HuH-7 (cell line): ENCODE measurements at regions not wholly inside any gene's neighbourhood (a gene's known extent, or its start where the extent isn't known, plus 50 kb on each side); places are given as distances from the start of the nearest gene placed in this dataset.
"Not testable (repeated sequence)": the region's sequence is repeated elsewhere in the genome, so short reads cannot be mapped to it uniquely, and the experiment has no call there.

Experiments used
- DNase-seq: peaks from one replicate; pipeline ENCODE4 v3.0.0; 2011; ENCODE audit warnings: low spot score

DNA sequence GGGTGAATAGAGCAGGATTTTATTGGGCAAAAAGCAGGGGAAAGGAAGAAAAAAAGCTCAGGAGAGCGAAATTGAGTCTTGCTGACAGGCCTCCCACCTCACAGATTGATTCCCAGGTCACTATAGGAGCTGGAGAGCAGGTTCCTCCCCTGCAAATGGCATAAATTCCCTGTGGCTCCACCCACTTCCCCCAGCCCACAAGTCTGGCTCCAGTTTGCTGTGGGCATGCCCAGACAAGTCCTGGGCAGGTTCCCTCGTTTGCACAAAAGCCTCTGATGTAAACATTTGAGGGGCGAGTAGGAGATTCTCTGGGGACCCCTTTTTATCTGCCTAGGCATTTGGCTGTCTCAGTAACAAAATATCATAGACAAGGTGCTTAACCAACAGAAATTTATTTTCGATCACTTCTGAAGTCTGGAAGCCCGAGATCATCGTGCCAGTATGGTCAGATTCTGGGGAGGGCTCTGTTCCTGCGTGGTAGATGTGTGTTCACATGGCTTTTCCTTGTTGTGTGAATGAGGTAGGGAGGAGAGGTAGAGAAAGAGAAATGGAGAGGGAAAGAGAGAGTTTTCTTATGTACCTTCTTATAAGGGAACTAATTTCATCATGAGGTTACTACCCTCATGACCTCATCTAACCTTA, 614.5 kb downstream of the MAT2B start:
- no peak for DNase-seq

DNA sequence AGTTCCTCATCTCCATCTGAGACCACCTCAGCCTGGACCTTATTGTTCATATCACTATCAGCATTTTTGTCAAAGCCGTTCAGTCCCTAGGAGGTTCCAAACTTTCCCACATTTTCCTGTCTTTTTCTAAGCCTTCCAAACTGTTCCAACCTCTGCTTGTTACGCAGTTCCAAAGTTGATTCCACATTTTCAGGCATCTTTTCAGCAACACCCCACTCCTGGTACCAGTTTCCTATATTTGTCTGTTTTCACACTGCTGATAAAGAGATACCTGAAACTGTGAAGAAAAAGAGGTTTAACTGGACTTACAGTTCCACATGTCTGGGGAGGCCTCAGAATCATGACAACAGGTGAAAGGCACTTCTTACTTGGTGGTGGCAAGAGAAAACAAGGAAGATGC, 622.1 kb downstream of the MAT2B start:
- no peak for DNase-seq

DNA sequence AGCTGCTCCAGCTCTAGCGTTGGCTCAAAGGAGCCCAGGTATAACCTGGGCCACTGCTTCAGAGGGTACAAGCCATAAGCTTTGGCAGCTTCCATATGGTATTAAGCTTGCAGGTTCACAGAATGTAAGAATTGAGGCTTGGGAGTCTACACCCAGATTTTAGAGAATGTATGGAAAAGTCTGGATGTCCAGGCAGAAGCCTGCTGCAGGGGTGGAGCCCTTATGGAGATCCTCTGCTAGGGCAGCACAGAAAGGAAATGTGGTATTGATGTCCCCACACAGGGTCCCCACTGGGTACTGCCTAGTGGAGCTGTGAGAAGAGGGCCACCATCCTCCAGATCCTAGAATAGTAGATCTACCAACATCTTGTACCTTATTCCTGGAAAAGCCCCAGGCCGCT, 626.9 kb downstream of the MAT2B start:
- DNase-seq, result no peak

DNA sequence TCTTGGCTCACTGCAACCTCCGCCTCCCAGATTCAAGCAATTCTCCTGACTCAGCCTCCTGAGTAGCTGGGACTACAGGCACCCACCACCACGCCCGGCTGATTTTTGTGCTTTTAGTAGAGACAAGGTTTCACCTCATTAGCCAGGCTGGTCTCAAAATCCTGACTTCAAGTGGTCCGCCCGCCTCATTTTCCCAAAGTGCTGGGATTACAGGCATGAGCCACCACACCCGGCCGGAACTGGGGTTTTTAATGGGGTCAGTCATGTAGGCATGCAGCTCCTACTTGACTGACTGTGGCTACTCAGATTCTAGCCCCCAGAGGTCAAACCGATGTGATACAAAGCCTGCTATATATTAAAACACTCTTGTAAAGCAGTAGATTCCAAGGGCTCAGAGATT, 631.7 kb downstream of the MAT2B start:
- no peak for DNase-seq

DNA sequence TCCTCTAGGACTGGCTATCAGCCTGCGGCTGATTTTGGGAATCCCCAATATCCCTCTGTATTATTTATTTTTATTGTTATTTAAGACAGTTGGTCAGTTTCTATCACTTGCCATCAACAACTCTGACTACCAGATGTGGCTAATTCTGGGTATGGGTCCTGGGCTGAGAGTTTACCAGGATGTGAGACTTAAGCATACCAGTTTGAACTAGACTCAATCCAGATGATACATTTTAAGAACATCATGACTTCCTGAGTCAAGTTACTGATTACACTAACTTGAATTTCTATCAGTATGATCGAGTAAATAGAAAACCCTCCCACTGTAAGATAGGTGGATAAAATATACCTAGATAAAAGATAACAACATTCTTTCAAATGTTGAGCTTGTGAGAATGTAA, 634.0 kb downstream of the MAT2B start:
- no peak for DNase-seq

DNA sequence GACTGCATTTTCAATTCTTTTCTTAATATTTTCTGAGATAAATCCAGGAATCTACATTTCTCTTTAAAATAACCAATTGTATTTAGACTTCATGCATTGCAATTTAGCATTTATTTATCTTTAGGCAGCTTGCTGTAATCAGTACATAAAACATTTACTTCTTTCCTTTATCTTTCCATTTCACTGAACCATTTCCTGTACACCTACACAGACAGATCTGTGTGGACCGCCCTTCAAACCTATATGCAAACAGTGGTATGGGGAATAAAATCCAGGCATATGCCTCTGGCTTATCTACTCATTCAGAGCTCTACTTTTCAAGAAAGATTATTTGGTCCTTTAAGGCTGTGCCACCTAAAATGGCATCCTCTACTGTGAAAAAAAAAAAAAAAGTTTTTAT, 640.0 kb downstream of the MAT2B start:
- DNase-seq, result no peak

DNA sequence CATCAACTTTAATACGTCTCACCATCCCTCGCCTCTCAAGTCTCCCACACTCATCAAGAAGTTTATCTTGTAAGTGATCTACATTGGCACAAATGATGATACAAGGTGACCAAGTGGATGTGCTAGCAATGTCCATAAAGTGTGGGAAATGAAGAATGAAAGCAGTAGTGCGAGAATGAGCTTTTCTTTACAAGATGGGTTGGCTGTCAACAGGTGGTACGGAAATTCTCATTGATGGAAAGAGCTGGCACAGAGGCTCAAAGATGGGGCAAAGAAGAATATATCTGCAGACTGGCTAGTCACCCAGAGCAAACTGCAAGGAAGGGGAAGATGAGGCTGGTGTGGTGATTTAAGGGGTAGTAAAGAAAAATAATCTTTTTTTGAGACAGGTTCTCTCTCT, 640.8 kb downstream of the MAT2B start:
- no peak for DNase-seq

DNA sequence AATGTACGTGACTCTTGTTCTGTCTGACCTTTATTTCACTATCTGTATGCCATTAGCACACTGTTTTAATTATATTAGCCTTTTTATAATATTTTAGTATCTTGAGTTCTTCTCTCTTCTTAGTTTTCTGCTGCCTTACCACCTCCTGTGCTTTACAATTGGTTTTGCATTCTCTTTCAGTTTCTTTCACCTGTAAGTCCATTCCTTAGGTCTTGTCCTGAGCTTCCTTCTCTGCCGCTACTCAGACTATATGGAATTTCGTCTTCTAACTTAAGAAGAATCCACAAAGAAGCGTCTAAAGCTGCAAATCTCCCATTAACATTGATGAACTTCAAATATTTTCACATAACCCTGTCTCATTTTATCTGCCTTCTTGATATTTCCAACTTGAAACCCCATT, 642.9 kb downstream of the MAT2B start:
- no peak for DNase-seq

DNA sequence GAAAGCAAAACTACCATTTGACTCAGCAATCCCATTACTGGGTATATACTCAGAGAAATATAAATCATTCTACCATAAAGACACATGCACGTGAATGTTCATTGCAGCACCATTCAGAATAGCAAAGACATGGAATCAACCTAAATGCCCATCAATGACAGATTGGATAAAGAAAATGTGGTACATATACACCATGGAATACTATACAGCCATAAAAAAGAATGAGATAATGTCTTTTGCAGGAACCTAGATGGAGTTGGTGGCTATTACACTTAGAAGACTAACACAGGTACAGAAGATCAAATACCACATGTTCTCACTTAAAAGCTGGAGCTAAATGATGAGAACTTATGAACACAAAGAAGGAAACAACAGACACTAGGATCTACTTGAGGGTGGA, 647.1 kb downstream of the MAT2B start:
- DNase-seq, result not testable (repeated sequence)

DNA sequence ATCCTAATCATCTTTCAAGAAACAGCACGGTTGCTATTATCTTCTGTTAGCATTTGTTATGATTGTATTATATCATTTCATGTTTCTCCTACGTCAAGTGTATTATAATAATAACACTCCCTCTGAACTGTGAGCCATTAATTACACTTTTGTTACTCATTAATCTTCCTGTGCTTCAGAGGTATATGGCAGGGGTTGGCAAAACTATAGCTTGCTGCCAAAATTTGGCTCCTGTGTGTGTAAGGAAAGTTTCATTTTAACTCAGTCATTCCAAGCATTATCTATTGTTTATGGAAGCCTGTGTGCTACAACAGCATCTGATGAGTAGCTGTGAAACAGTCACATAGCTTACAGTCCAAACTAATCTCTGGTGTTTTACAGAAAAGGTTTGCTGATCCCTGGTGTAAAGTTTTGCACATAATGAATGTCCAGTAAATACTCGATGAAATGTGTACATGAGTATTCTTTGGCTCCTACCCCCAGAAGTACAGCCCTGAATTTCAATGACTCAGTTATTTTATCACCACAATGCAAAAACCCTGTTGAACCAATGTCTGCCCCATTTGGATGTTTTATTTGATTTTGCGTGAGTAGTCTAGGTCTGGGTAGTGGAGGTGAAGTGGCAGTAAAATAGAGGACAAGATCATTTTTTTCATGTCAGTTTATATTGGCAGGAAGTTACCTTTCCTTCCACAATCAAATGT, 648.2 kb downstream of the MAT2B start:
- DNase-seq, result no peak

DNA sequence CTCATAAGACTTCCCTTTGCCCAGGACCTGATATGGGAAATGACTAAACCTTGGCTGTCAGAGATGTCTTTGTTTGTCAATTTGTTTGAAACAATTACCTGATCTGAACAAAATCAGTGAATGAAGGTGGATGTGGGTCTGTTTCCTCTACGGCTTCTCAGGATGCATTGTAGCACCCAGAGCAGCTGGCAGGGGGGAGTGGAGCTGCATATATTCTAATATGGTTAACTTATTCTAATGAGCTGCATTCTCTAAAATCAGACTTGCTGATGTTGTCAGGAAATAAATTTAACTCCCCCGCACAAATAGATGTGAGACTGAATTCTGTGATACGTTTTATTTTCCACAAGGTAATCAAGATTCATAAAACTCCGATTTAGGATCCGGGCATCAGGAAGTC, 665.4 kb downstream of the MAT2B start:
- no peak for DNase-seq

DNA sequence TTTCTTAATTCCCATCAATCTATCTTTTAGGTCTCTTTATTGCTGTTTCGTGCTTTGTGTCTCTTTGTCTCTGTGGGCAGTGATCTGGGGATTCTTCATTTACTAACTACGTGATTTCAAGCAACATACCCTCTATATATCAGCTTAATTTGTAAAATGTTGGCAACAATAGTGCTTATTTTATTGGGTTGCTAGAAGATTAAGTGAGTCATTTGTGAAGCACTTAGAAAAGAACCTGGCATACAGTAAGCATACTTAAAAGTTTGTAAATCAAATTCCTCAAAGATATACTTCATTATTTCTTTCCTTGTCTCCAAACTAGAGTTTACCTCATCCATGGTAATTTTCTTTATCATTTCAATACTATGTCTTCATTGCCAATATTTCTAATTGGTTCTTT, 669.7 kb downstream of the MAT2B start:
- no peak for DNase-seq

DNA sequence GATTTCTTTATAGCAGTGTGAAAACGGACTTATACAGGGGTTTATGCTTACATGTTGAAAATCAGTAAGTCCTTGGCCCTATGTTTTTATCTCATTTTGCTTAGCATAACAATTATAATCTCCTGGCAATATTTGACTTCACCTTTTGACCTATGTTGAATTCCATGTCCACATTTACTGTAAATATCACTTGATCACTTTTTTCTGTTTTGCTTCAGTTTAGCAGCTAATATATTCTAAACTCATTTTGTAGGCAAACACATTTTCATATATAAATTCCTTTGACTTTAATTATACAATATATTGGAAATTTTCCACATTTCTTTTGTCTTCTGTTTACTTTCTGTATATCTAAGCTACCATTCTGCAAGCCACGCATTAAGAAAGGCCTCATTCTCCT, 674.0 kb downstream of the MAT2B start:
- no peak for DNase-seq

DNA sequence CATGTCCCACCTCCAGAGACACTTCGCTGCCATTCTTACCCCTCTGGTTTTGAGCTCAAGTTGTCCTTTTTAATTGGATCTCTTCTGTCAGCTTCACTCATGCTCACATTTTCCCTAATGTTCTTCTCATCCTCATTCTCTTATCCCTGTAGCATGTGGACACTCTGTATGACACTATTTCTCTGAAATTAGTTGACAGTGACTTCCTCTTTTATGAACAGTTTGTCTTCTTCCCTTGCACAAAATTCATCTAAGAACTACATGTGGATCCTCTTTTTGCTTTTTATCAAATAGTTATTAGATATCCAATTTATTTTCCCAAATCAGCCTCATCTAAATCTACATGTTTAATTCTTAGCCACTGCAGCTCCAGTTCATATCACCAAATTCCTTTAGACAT, 676.2 kb downstream of the MAT2B start:
- DNase-seq, result no peak

DNA sequence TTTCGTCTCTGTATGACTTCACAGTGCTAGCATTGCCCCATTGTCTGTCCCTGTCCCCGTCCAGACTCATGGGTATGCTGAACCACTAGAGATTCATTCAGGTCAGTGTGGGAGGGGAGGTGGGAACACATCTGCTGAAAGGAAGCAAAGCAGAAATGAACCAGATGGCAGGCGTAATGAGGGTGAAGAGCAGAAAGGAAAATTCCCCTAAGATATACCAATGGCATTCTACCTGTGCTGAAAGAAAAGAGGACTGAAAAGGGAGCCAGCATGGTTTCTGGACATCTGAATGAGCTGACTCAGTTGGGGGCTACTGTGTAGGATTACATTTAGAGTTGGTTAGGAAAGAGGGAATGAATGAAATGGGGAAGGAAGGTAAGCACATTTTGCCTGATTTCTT, 678.7 kb downstream of the MAT2B start:
- DNase-seq, result no peak

DNA sequence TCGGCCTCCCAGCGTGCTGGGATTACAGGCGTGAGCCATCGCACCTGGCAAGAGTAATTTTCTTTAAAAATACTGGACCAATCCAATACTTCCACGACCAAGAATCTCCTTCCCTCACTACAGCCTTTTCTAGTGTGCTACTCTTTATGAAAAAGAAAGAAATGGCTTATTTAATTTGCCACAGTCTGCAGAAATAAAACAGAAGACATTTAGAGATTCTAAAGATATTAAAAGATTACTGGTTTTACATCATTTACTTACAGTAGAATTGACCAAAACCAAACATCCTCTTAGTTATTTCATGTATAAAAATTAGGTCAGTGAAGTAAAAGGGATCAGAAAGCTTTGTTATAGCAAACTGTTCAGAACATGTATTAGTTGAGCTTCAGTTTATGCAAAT, 679.6 kb downstream of the MAT2B start:
- DNase-seq, result no peak

DNA sequence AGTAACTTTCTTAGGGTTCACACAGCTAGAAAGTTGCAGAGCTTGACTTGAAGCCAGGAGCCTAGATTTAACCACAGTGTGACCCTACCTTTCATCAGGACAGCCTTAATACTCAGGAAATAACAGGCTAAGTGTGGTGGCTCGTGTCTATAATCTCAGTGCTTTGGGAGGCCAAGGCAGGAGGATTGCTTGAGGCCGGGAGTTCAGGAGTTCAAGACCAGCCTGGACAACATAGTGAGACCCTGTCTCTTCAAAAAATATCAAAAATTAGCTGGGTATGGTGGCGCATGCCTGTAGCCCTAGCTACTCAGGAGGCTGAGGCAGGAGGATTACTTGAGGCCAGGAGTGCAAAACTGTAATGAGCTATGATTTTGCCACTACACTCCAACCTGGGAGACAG, 681.1 kb downstream of the MAT2B start:
- DNase-seq, result no peak

DNA sequence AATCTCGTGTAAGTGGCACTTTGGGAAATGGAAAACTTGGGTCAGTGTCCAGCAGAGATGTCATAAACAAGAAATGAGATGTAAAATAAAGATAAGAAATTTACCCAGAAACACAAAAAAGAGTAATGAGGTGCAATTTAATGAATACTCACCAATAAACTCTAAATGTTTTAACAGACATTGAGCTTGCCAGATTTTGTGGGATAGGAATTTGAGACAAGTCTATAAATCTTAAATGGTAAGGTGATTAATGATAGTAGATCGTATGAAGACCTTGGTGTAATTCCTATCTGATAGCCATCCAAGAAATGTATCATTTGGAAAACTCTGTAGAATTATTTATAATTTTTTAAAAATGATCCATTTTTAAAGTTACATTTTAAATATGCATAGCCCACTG, 682.4 kb downstream of the MAT2B start:
- no peak for DNase-seq

DNA sequence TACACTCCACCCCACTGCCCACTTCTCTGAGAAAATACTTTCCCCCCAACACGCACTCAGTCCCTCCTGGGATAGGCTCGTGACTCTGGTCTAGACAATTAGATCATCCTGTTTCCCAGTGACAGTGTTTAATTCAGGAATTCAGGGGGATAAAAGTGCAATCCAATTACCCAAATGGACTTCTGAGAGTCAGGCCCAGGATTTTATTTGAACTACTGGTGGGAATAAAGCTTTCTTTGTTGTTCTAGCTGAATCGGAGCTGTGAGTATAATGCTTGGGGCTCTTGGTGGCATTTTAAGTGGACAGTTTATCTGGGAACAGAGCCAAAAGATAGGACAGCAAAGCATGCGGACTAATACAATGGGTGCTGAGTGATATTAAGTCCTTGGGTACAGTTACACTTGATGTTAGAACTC, 683.3 kb downstream of the MAT2B start:
- DNase-seq, result peak; percentile 5

DNA sequence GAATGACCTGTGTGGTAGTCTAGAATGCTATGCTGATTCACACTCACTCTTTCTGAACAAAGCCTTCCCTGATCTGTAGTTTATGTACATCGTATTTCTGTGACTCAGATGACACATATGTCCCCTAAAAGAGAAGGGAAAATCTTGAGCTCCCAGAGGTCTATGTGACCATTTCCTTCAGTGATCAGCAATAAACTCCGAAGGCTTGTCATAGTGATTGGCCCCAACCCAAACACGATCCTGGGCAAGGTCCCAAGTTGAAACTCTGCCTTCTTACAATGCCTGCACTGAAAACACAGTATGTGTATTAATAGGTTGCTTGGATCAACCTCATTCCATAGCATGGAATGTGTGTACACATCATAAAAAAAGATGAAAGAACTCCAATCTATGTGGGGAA, 685.8 kb downstream of the MAT2B start:
- DNase-seq, result peak; percentile 16

DNA sequence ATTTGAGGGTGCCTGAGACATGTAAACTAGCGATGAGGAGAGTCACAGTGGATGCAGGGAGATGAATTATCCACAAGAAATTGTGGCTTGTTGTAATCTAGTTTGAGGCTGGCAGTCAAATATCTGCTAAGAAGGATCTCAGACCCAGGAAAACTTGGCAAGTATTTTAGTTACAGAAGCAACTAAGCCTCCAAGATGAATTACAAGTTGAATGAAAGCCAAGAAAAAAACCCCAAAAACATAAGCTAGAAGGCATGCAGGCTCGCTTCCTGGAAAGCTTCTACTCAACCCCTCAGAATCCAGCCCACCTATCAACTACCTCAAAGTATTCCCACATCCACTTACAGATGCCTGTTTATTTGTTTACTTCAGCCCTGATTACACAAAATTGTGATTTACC, 696.9 kb downstream of the MAT2B start:
- DNase-seq, result no peak

DNA sequence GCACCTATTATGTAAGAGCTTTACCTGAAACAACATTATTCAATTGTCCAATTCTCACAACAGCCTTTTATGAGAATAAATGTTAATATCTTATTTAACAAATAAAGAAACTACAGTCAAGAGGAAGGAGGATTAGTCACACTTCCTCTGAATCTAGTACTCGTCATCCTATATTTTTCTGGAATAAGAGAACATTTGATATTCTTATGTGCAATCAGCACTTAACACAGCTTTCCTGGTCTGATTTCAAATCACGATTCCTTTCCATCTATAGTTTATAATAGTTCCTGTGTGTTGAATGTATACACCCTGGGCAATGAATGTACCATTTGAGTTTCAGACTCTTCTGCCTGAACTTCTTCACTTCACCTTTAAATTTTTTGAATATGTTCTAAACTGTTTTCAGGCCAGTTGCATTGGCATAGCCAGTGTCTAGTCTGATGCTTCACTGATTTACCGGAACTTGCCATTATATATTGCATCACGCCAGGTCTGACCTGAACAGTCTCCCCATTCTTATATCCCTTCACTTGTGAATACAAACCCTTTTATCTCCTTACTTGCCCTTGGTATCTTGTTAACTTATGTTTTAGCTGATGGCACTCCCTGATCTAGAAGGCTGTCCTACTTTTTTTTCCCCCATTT, 698.3 kb downstream of the MAT2B start:
- DNase-seq, result no peak

DNA sequence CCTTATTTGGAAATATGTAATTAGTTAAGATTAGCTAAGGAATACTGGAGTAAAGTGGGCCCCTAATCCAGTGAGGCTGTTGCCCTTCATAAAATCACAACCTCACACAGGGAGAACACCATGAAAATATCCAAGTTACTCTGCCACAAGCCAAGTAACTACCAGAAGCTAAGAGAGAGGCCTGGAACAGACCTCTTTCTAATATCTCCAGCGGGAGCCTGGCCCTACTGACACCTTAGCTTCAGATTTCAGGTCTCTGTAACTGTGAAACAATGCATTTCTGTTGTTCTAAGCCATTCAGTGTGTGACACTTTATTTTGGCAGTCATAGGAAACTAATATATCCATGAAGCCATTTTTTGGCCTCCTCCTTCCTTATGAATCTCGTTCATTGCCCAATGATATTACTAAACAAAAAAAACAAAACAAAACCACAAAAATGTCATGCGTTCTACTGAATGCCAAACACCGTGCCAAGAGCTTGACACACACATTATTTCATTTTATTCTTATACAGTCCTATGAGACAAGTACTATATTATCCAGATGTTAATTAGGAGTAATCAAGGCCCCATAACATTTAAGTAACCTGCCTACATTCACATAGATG, 699.0 kb downstream of the MAT2B start:
- no peak for DNase-seq
